Transverse colon (tissue), 4 donors: ENCODE measurements at regions not wholly inside any gene's neighbourhood (a gene's known extent, or its start where the extent isn't known, plus 50 kb on each side); places are given as distances from the start of the nearest gene placed in this dataset.
"Not testable (repeated sequence)": the region's sequence is repeated elsewhere in the genome, so short reads cannot be mapped to it uniquely, and the experiment has no call there.

Source experiments
- DNase-seq: peaks from one replicate; pipeline ENCODE4 v3.0.0-alpha.2; 2019
- H3K27ac ChIP-seq, 4 donors: fragments of 200-600 bp; sonication (generic); 2 replicates each; pipeline ENCODE4 v1.5.1; 2016 to 2018; ENCODE audit warnings: inconsistent platforms in 4 of 4
- H3K27me3 ChIP-seq: fragments of 200-600 bp; sonication (generic); 2 replicates; pipeline ENCODE4 v1.5.1; 2017; ENCODE audit warnings: inconsistent platforms
- H3K36me3 ChIP-seq, 4 donors: fragments of 200-600 bp; sonication (generic); 2 replicates each; pipeline ENCODE4 v1.5.1; 2017 to 2019; ENCODE audit warnings: inconsistent platforms in 4 of 4
- H3K4me1 ChIP-seq, 4 donors: fragments of 200-600 bp; sonication (generic); 2 replicates each; pipeline ENCODE4 v1.5.1; 2017 to 2020; ENCODE audit warnings: inconsistent platforms in 4 of 4
- H3K4me3 ChIP-seq, 4 donors: fragments of 200-600 bp; sonication (generic); 1 replicate in 1 of 4; 2 replicates in 3 of 4; pipeline versions ENCODE4 v1.5.1 to v1.6.1; 2017 to 2019; ENCODE audit warnings: inconsistent platforms in 4 of 4
- H3K9me3 ChIP-seq, 2 donors: fragments of 200-600 bp; sonication (generic); 2 replicates each; pipeline ENCODE4 v1.5.1; 2017 to 2019; ENCODE audit warnings: inconsistent platforms in 2 of 2
- CTCF ChIP-seq, 5 experiments: fragments of 200-600 bp in 3 of 5; fragments of 450-650 bp in 2 of 5; sonication (generic) in 3 of 5; IDR thresholded peaks; 1 replicate in 2 of 5; 2 replicates in 3 of 5; pipeline ENCODE4 v1.5.1; 2016 to 2017; ENCODE audit warnings: antibody characterized with exemption in 5 of 5, inconsistent platforms in 3 of 5, mild to moderate bottlenecking in 2 of 5, moderate library complexity in 1 of 5
- EP300 ChIP-seq: sonication (generic); formaldehyde crosslinking; IDR thresholded peaks from one replicate; pipeline ENCODE4 v1.6.1; 2017; ENCODE audit warnings: antibody characterized with exemption, low read depth
- POLR2A ChIP-seq: fragments of 450-650 bp; IDR thresholded peaks from one replicate; pipeline ENCODE4 v1.6.1; 2016; ENCODE audit warnings: antibody characterized with exemption, mild to moderate bottlenecking, moderate library complexity
- POLR2AphosphoS5 ChIP-seq, 3 donors: sonication (generic); formaldehyde crosslinking; IDR thresholded peaks; one replicate each; pipeline ENCODE4 v1.6.1; 2016; ENCODE audit warnings: antibody characterized with exemption in 3 of 3
- WGBS, 2 donors: methylation state at CpG; one replicate each; pipeline ENCODE4 v1.1.5; 2018; ENCODE audit warnings: low coverage in 1 of 2; 5-methylcytosine and 5-hydroxymethylcytosine counted together
- in situ Hi-C, 4 donors: fragments of 200-750 bp; cut with MboI; loops; one replicate each; pipeline versions ENCODE4 v1.15.0 to v1.15.1; 2017; ENCODE audit warnings: low sequenced_read_pairs in 3 of 4, low pct_ligation_motif_present in 1 of 4, low pct_unique_long_range_greater_than_20kb in 1 of 4
- intact Hi-C: fragments of 100-400 bp; cut with DNase I; formaldehyde crosslinking; loops from one replicate; pipeline ENCODE4 v1.15.1; 2023; ENCODE audit warnings: low total_unique reads

GRCh38 chrX:77017093-77017492 is 430.1 kb upstream of the FGF16 start:
- DNase-seq, result no peak
- no peak for TF ChIP-seq EP300
- TF ChIP-seq CTCF (IDR thresholded peaks at IDR 0.05), result no peak
- no peak for TF ChIP-seq POLR2AphosphoS5 (IDR thresholded peaks at IDR 0.05)
- TF ChIP-seq POLR2A, result no peak
- 80% methylated on average over 3 of the region's 3 CpGs; no CpG with 5 or more reads in 1 of the 2 donors for WGBS, 2 donors
- intact Hi-C loops (no loop called here), in situ Hi-C loops (loop anchor here in 1 of 4 donors (25.0 kb wide), 1 partner anchor 95 kb away; no protein-coding TSS in a partner anchor)
- no peaks in the 10 kb centered on the region for H3K4me1 ChIP-seq
- no peaks in the 10 kb centered on the region for H3K27me3 ChIP-seq
- no peaks in the 10 kb centered on the region for H3K9me3 ChIP-seq
- no peak overlapping the region for H3K27ac ChIP-seq
- H3K36me3 ChIP-seq, result no peaks in the 10 kb centered on the region
- no peak overlapping the region for H3K4me3 ChIP-seq

GRCh38 chrX:77046180-77046810 is 400.9 kb upstream of the FGF16 start:
- in situ Hi-C loops, result not testable (repeated sequence)
- DNase-seq, result peak; percentile 7
- WGBS, 2 donors, result 50% methylated on average over 29 of the region's 29 CpGs; no CpG with 5 or more reads in 1 of the 2 donors

GRCh38 chrX:77060572-77060971 is 386.6 kb upstream of the FGF16 start:
- in situ Hi-C loops (no loop called here), intact Hi-C loops (no loop called here)
- no peak overlapping the region for H3K27ac ChIP-seq
- H3K27me3 ChIP-seq, result no peaks in the 10 kb centered on the region
- 46% methylated on average over 2 of the region's 2 CpGs; no CpG with 5 or more reads in 1 of the 2 donors for WGBS, 2 donors
- H3K4me3 ChIP-seq, result no peak overlapping the region
- TF ChIP-seq POLR2A (no peak), EP300 (no peak), POLR2AphosphoS5 (IDR thresholded peaks at IDR 0.05) (no peak), CTCF (IDR thresholded peaks at IDR 0.05) (no peak)
- no peaks in the 10 kb centered on the region for H3K36me3 ChIP-seq
- no peak for DNase-seq
- H3K9me3 ChIP-seq, result no peaks in the 10 kb centered on the region
- no peaks in the 10 kb centered on the region for H3K4me1 ChIP-seq

More at GRCh38 chrX:77046180-77046810, 400.9 kb upstream of the FGF16 start:
- H3K4me1 ChIP-seq, H3K27me3 ChIP-seq, intact Hi-C loops, H3K36me3 ChIP-seq, H3K27ac ChIP-seq, H3K9me3 ChIP-seq: not testable (repeated sequence)
- H3K4me3 ChIP-seq, result peak overlapping the region in 2 of 4 donors; percentile 14 to 29

- Histone ChIP-seq H3K36me3 (no peaks in the 10 kb centered on the region), H3K27ac (no peak overlapping the region), H3K27me3 (no peaks in the 10 kb centered on the region), H3K4me3 (no peak overlapping the region), H3K9me3 (no peaks in the 10 kb centered on the region), H3K4me1 (no peaks in the 10 kb centered on the region)
- intact Hi-C loops, result no loop called here
- DNase-seq, result no peak
- TF ChIP-seq EP300 (no peak), POLR2AphosphoS5 (IDR thresholded peaks at IDR 0.05) (no peak), CTCF (IDR thresholded peaks at IDR 0.05) (no peak), POLR2A (no peak)
- in situ Hi-C loops, result no loop called here
Observed at GRCh38 chrX:77061022-77061421, 386.2 kb upstream of the FGF16 start.

- no peaks in the 10 kb centered on the region for H3K9me3 ChIP-seq
- 76% methylated on average over 3 of the region's 3 CpGs; no CpG with 5 or more reads in 1 of the 2 donors for WGBS, 2 donors
- no peak for TF ChIP-seq POLR2A
- no peak for TF ChIP-seq POLR2AphosphoS5 (IDR thresholded peaks at IDR 0.05)
- no peak for TF ChIP-seq EP300
- TF ChIP-seq CTCF (IDR thresholded peaks at IDR 0.05), result no peak
- no peaks in the 10 kb centered on the region for H3K4me1 ChIP-seq
- no peak for DNase-seq
- intact Hi-C loops, result no loop called here
- no peak overlapping the region for H3K4me3 ChIP-seq
- H3K36me3 ChIP-seq, result no peaks in the 10 kb centered on the region
- no peak overlapping the region for H3K27ac ChIP-seq
- H3K27me3 ChIP-seq, result no peaks in the 10 kb centered on the region
- in situ Hi-C loops, result no loop called here
Observed at GRCh38 chrX:77061545-77061944, 385.6 kb upstream of the FGF16 start.
